ENCODE measurements at regions not wholly inside any gene's neighbourhood (a gene's known extent, or its start where the extent isn't known, plus 50 kb on each side); places are given as distances from the start of the nearest gene placed in this dataset.

- TF ChIP-seq CTCF (IDR thresholded peaks at IDR 0.05) (no peak), RFX5 (IDR thresholded peaks at IDR 0.05) (no peak)
Measured at GRCh38 chr15:38040615-38041014, 106.2 kb downstream of the TMCO5A start.
